Panc1 (cell line): ENCODE measurements at regions not wholly inside any gene's neighbourhood (a gene's known extent, or its start where the extent isn't known, plus 50 kb on each side); places are given as distances from the start of the nearest gene placed in this dataset.

Experiments
- CTCF ChIP-seq: fragments of 450-650 bp; IDR thresholded peaks from 2 replicates; pipeline ENCODE4 v1.5.1; 2017; ENCODE audit warnings: mild to moderate bottlenecking
- POLR2AphosphoS5 ChIP-seq: IDR thresholded peaks from 2 replicates; pipeline ENCODE4 v1.6.1; 2012; ENCODE audit warnings: mild to moderate bottlenecking, low read depth, low read length, moderate library complexity
- TF ChIP-seq, protein P1 (sequence below), 2 experiments: IDR thresholded peaks; 2 replicates each; pipeline ENCODE4 v1.6.1; 2011 to 2012; ENCODE audit warnings: low read depth in 2 of 2, control low read depth in 1 of 2, low read length in 1 of 2, mild to moderate bottlenecking in 1 of 2, moderate library complexity in 1 of 2; ENCODE audit not compliant: insufficient read depth in 1 of 2

- TF ChIP-seq CTCF: no peak
- TF ChIP-seq POLR2AphosphoS5: no peak
- TF ChIP-seq, protein P1, sequence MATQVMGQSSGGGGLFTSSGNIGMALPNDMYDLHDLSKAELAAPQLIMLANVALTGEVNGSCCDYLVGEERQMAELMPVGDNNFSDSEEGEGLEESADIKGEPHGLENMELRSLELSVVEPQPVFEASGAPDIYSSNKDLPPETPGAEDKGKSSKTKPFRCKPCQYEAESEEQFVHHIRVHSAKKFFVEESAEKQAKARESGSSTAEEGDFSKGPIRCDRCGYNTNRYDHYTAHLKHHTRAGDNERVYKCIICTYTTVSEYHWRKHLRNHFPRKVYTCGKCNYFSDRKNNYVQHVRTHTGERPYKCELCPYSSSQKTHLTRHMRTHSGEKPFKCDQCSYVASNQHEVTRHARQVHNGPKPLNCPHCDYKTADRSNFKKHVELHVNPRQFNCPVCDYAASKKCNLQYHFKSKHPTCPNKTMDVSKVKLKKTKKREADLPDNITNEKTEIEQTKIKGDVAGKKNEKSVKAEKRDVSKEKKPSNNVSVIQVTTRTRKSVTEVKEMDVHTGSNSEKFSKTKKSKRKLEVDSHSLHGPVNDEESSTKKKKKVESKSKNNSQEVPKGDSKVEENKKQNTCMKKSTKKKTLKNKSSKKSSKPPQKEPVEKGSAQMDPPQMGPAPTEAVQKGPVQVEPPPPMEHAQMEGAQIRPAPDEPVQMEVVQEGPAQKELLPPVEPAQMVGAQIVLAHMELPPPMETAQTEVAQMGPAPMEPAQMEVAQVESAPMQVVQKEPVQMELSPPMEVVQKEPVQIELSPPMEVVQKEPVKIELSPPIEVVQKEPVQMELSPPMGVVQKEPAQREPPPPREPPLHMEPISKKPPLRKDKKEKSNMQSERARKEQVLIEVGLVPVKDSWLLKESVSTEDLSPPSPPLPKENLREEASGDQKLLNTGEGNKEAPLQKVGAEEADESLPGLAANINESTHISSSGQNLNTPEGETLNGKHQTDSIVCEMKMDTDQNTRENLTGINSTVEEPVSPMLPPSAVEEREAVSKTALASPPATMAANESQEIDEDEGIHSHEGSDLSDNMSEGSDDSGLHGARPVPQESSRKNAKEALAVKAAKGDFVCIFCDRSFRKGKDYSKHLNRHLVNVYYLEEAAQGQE (IDR thresholded peaks at IDR 0.05; ENCODE audit: insufficient read depth in 1 of 2, low read depth in 2 of 2, low read length in 1 of 2): no peak
Observed at GRCh38 chr9:89844535-89844934, 239.7 kb downstream of the GADD45G start.
